ENCODE measurements at regions not wholly inside any gene's neighbourhood (a gene's known extent, or its start where the extent isn't known, plus 50 kb on each side); places are given as distances from the start of the nearest gene placed in this dataset.

GRCh38 chr17:71762526-71762925 lies 358.3 kb upstream of the SOX9 start:
- Histone ChIP-seq H3K4me3 (ENCODE audit: low read depth in 2 of 2, low read length in 2 of 2) (no peak overlapping the region), H3K27ac (ENCODE audit: low read length) (no peak overlapping the region), H3K9me3 (ENCODE audit: control insufficient read depth, insufficient read depth, low read depth, low read length) (no peaks in the 10 kb centered on the region), H3K27me3 (ENCODE audit: control insufficient read depth, insufficient read depth, low read length) (no peaks in the 10 kb centered on the region; the same call in 1 of the 2 replicates), H3K36me3 (ENCODE audit: control insufficient read depth, insufficient read depth, low read length) (no peaks in the 10 kb centered on the region), H3K4me1 (ENCODE audit: control insufficient read depth, insufficient read depth, low read length) (no peaks in the 10 kb centered on the region)
- POLR2A ChIA-PET, result no interaction called here
- in situ Hi-C loops (cut with HindIII; ENCODE audit: low pct_unique_long_range_greater_than_20kb, low sequenced_read_pairs), result no loop called here
- TF ChIP-seq POLR2AphosphoS5 (IDR thresholded peaks at IDR 0.05; ENCODE audit: low read depth, low read length) (no peak), TCF7L2 (IDR thresholded peaks at IDR 0.05; ENCODE audit: low read depth, low read length) (no peak), CTCF (IDR thresholded peaks at IDR 0.05) (no peak), SIN3A (IDR thresholded peaks at IDR 0.05; ENCODE audit: borderline replicate concordance, insufficient read depth, low read depth, low read length) (no peak), REST (IDR thresholded peaks at IDR 0.05; ENCODE audit: insufficient read depth in 1 of 2, low read depth in 2 of 2, low read length in 1 of 2) (no peak)
- BruUV-seq (replicated peaks), result no TSS peak
- intact Hi-C loops (cut with micrococcal nuclease; ENCODE audit: unreplicated experiment), result no loop called here
- CTCF ChIA-PET, result no interaction called here
- no peak for ATAC-seq
- DNase-seq (ENCODE audit: low read depth, low spot score), result no peak

- ATAC-seq, result peak; percentile 89
- no peak overlapping the region for H3K4me3 ChIP-seq (ENCODE audit: low read depth in 2 of 2, low read length in 2 of 2)
- BruUV-seq (replicated peaks), result no TSS peak
- no peaks in the 10 kb centered on the region for H3K36me3 ChIP-seq (ENCODE audit: control insufficient read depth, insufficient read depth, low read length)
- no peaks in the 10 kb centered on the region for H3K9me3 ChIP-seq (ENCODE audit: control insufficient read depth, insufficient read depth, low read depth, low read length)
- no peak for DNase-seq (ENCODE audit: low read depth, low spot score)
- no peaks in the 10 kb centered on the region; the same call in 1 of the 2 replicates for H3K27me3 ChIP-seq (ENCODE audit: control insufficient read depth, insufficient read depth, low read length)
- no peaks in the 10 kb centered on the region for H3K4me1 ChIP-seq (ENCODE audit: control insufficient read depth, insufficient read depth, low read length)
- in situ Hi-C loops (cut with HindIII; ENCODE audit: low pct_unique_long_range_greater_than_20kb, low sequenced_read_pairs), result no loop called here
- intact Hi-C loops (cut with micrococcal nuclease; ENCODE audit: unreplicated experiment), result no loop called here
- CTCF ChIA-PET, result no interaction called here
- TF ChIP-seq POLR2AphosphoS5 (IDR thresholded peaks at IDR 0.05; ENCODE audit: low read depth, low read length) (no peak), SIN3A (IDR thresholded peaks at IDR 0.05; ENCODE audit: borderline replicate concordance, insufficient read depth, low read depth, low read length) (no peak), REST (IDR thresholded peaks at IDR 0.05; ENCODE audit: insufficient read depth in 1 of 2, low read depth in 2 of 2, low read length in 1 of 2) (no peak), TCF7L2 (IDR thresholded peaks at IDR 0.05; ENCODE audit: low read depth, low read length) (no peak), CTCF (IDR thresholded peaks at IDR 0.05) (peak; percentile 69)
- no peak overlapping the region for H3K27ac ChIP-seq (ENCODE audit: low read length)
- POLR2A ChIA-PET, result interaction anchor here (0.5 kb wide), 1 partner anchor 233 kb away, joined by 5 read pairs; no protein-coding TSS in a partner anchor
Observed at GRCh38 chr17:71764505-71764904, 356.3 kb upstream of the SOX9 start.

Measured in Panc1 (cell line).